NCI-H1417 (cell line): ENCODE measurements at regions not wholly inside any gene's neighbourhood (a gene's known extent, or its start where the extent isn't known, plus 50 kb on each side); places are given as distances from the start of the nearest gene placed in this dataset.
"Not testable (repeated sequence)": the region's sequence is repeated elsewhere in the genome, so short reads cannot be mapped to it uniquely, and the experiment has no call there.

ENCODE experiments used
- DNase-seq, 3 experiments: peaks; one replicate each; lab custom pipeline; 2025; lab: John Stamatoyannopoulos, UW

DNA sequence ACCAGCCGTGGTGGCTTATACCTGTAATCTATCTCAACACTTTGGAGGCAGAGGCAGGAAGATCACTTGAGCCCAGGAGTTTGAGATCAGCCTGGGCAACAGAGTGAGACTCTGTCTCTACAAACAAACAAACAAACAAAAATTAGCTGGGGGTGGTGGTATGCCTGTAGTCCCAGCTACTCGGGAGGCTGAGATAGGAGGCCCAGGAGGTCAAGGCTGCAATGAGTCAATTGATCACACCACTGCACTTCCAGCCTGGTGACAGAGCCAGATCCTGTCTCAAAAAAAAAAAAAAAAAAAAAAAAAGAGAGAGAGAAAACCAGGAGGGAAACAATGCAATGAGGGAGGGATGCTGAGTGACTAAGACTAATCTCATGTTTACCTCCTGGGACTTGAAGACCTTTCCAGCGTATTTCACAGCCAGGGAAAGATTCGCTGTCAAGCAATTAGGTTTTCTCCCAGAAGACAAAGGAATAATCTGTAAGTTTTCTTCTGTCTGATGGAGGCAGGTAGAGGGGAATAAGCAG, 51.1 kb upstream of the MIER3 start:
- DNase-seq = no peak

DNA sequence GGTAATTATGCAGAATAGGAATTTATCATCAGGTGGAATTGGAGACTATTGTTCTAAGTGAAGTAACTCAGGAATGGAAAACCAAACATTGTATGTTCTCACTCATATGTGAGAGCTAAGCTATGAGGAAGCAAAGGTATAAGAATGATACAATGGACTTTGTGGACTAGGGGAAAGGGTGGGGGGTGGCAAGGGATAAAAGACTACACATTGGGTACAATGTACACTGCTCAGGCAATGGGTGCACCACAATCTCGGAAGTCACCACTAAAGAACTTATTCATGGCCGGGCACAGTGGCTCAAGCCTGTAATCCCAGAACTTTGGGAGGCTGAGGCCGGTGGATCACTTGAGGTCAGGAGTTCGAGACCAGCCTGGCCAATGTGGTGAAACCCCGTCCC, 51.6 kb upstream of the MIER3 start:
- DNase-seq = not testable (repeated sequence)

DNA sequence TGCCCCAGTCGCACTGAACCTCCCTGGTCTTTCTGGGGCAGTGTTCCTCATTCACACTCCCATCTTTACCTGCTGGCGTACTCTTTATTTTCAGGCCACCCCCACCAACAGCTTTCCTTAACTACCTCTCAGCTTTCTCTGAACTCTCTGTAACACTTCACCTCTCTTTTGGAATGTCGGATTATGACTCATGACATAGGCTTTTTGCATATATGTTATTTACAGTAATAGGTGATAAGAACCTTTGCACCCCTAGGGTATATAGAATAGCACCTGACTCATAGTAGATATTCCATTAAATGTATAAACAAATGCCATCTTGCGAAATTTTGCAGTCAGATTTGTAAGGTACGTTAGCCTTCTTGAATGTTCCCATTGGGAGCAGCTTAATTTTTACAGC, 52.9 kb upstream of the MIER3 start:
- no peak for DNase-seq

DNA sequence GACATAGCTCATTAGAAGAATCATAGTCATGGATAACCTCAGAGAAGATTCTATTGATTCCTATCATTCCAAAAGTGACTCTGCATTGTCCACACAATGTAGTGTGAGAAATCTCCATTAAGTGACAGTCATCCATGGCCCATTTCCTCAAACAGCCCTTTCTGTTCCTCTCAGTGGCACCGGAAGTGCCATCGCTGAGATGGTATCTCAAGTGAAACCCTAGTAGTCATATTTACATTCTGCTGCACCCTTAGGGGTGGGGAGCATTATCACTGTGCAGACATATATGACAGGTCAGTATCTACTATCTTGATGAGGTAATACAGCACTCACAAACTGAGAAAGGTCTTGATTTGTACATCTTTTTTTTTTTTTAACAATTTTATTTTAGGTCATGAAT, 55.4 kb upstream of the MIER3 start:
- DNase-seq = no peak

DNA sequence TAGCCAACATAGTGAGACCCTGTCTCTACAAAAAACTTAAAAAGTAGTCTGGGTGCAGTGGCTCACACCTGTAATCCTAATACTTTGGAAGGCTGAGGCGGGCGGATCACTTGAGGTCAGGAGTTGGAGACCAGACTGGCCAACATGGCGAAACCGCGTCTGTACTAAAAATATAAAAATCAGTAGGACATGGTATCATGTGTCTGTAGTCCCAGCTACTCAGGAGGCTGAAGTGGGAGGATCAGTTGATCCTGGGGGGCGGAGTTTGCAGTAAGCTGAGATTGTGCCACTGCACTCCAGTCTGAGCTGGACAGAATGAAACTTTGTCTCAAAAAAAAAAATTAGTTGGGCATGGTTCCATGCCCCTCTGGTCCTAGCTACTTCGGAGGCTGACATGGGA, 57.9 kb upstream of the MIER3 start:
- DNase-seq = peak in 1 of 3 experiments; percentile 11

DNA sequence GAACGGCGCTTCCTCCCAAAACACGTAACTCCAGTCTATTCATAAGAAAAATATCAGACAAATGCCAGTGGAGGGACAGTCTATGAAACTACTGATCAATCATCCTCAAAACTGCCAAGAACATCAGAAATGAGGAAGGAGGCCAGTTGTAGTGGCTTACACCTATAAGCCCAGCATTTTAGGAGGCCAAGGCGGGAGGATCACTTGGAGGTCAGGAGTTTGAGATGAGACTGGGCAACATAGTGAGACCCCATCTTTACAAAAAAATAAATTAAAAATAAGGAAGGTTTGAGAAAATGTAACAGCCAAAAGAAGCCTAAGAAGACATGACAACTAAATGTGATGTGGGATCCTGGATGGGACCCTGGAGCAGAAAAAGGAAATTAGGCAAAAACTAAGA, 58.9 kb upstream of the MIER3 start:
- no peak for DNase-seq

DNA sequence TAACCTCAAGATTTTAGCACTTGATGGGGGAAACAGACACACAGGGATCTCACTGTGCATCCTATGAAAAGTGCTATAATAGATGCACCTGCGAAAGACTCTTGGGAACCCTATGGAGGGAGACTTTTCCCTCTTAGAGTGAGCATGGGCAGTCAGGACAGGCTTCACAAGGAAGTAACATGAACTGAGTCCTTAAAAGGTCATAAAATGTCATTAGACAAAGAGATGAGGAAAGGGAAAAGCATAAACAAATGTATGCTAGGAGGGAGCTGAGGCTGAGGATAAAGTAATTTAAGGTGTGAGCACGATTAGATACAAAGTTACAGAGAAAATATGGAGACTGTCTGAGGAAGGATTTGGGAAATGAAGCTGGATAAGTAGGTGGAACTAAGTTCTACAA, 60.6 kb upstream of the MIER3 start:
- no peak for DNase-seq

DNA sequence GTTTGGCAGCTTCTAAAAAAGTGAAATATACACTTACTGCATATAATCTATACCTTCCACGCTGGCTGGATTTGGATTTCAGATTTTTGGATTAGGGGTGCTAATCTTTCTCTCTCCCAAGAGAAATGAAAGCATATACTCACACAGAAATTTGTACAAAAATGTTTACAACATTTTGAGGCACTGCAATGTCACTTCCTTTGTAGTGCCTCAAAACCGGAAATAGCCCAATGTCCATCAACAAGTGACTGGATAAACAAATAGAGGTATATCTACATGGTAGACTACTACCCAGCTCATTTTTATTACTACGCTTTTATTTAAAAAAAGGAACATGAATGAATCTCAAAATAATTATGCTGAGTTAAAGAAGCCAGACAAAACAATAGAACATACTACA, 74.0 kb upstream of the MIER3 start:
- no peak for DNase-seq

DNA sequence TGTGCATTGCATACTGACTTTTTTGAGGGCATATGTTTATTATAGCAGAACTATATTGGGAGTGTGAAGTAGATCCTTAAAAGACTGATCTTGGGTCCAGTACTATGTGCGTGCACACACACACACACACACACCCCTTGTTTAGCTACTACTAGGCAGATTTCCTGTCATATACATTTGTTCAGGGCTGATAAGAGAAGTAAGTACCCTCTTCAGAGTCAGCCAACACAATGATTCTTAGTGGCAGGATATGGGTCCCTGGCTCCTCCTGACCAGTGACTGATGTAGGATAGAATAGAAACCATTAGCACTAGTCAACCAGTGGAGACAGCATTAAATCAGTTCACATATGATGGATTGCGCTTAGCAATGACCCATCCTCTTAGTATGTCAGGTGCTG, 76.2 kb upstream of the MIER3 start:
- peak in 1 of 3 experiments; percentile 20 for DNase-seq

DNA sequence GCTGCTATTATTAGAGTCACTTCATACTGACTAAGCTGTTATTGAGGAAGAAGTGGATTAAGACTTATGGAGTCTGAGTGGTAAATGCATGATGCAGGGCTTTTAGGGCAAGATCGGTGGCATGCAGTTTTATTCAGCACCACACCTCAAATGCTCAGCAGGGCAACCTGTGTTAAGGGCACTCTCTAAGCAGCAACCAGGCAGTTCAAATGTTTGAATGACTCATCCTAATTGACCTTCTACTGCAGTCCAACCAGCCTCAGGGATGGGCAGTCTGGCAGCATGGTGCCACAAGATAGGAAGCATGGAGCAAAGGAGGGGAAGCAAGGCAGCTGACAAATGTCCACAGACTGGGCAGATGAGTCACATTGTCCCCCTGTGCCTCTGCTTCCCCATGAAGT, 80.2 kb upstream of the MIER3 start:
- DNase-seq = peak; percentile 28 to 53 (median 52)

DNA sequence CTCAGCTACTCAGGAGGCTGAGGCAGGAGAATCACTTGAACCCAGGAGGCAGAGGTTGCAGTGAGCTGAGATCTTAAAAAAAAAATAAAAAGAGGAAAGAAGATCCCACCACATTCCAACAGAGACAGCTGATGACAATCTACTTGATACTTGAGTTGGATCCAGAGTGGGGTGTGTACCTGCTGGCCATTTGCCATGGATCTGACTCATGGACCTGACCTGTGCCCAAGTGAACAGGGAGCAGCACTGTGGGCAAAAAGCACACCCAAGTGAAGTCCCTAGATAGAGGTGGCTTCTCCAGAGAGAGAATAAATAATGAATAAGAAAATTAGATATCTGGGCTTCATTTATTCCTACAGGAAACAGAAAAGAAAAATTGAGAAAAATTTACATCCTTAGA, 81.2 kb upstream of the MIER3 start:
- DNase-seq = no peak

DNA sequence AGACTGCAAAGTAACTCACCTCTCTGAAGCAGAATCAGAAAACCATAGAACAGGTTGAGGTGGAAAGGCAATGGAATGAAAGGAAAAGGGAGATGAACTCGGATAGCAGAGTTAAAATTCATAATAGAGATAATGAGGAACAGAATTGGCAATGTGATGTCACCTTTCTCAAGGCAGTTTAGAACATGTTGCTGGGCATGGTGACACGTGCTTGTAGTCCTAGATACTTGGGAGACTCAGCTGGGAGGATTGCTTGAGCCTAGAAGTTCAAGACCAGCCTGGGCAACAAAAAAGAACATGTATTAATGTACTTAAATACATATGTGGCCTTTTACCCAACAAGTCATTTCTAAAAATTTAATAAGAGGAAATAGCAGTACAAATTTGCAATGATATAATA, 81.6 kb upstream of the MIER3 start:
- no peak for DNase-seq

DNA sequence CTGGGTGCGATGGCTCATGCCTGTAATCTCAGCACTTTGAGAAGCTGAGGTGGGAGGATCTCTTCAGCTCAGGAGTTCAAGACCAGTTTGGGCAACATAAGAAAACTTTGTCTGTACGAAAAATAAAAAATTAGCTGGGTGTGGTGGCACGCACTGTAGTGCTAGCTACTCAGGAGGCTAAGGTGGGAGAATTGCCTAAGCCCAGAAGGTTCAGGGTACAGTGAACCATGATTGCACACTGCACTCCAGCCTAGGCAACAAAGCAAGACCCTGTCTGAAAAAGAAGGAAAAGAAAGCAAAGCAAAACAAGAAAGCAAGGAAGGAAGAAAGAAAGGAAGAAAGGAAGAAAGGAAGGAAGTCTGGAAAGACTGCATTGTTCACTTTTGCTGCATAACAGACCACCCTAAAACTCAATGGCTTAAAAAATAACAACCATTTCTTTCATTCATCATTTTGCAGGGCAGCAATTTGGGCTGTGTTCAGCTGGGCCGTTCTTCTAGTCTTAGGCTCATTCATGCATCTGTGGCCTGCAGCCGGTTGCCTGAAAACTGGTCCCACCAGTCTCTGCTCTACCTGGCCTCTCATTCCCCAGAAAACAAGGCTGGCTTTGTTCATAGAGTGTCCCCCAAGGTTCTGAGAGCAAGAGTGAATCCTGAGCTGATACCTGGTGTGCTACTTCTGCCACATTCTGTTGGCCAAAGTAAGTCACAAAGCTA, 82.4 kb upstream of the MIER3 start:
- DNase-seq = no peak

DNA sequence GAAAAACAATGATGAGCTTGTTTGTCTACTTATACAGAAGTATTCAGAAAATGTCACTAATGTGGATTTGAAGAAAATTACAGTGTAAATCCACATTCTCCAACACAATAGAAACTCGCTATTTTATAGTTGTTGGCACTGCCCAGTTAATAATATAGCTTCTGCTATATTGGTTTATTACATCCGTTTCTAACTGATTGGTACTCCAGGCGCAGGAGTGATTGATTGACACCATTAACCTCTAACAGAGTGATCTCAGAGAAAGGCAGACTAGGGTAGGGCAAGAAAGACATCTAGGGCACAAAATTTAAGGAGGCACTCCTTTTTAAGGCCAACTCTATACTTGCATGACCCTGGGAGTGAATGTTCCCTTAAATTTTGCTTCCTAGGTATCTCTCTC, 84.0 kb upstream of the MIER3 start:
- DNase-seq = peak in 1 of 3 experiments; percentile 0

DNA sequence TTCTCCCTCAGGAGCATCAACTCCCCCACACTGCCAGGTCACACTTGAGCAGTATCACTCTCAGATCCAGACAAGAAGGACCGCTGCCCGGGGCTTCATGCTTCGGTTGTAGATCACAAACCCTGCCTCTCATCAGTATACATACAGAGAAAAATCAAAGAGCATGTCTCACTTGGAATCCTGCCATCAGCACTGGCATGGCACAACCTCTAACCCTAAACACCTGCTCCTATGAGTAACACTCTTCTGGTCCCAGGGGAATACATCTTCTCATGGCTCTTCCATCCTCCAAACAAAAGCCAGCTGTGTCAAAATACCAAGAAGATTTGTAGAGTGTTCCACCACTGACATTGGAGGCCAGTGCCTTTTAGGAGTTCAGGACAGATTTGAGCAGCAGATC, 84.8 kb upstream of the MIER3 start:
- DNase-seq = peak in 1 of 3 experiments; percentile 88

DNA sequence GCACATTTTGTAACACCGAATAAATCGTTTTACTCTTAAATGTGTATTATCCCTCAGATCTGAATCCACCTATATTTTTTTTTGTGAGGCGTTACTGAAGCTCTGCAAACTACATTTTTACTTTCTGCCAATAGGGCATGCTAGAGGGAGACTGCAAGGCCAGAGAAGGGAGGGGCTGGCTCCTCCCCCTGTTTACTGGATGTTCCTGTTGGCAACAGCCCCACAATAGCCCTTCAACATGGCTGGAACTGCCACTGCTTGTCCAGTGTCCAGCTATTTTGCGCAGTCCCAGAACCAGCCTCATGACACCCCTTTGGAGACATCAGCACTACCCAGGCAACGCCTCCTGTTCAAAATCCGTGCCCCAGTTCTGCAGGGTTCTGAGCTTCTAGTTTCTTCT, 85.4 kb upstream of the MIER3 start:
- no peak for DNase-seq

DNA sequence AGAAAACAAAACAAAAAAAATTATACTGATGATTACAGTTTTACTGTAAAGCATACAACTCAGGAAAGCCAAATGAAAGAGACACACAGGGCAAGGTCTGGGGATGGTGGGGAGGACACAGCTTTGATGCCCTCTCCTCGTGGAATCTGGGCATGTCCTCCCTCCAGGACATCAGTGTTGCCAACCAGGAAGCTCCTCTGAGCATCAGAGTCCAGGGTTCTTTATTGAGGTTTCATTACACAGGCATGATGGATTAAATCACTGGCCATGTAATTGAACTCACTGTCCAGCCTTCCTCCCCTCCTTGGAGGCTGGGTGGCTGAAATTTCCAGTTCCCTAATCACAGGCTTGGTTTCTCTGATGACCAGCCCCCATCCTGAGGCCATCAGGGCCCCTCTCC, 89.6 kb upstream of the MIER3 start:
- no peak for DNase-seq

DNA sequence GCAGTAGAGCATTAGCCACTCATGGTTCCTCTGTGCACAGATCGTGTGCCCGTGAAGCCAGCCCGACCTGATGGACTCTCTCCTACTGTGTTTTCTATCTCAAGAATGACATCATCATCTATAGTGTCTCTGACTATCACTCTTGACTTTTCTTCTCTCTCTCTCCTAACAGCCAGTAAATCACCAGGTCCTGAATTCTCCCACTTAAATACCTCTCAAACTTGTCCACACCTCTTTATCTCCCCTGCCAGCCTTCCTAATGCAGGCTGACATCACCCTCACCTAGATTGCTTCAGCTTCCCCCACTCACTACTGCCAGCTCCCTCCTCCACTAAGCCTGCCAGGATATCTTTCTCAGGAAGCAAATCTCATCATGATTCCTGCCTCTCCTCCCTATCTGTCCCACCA, 90.6 kb upstream of the MIER3 start:
- DNase-seq = peak in 1 of 3 experiments; percentile 6

DNA sequence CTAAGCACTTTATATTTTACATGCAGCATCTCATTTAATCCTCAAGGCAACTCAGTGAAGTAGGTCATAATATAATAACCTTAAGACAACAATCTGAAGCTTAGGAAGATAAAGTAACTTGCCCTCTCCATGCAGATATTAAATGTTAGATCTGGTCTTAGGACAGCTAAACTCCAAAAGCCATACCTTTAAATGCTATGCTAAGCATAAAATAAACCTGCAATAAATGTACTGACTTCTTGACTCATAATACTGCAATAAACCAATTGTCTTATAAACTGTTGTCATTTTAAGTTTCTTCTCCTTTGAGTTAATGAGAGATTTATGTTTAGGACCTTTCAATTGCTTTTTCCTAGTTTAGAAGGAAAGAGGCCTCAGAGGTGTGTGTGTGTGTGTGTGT, 102.2 kb upstream of the MIER3 start:
- DNase-seq = no peak

DNA sequence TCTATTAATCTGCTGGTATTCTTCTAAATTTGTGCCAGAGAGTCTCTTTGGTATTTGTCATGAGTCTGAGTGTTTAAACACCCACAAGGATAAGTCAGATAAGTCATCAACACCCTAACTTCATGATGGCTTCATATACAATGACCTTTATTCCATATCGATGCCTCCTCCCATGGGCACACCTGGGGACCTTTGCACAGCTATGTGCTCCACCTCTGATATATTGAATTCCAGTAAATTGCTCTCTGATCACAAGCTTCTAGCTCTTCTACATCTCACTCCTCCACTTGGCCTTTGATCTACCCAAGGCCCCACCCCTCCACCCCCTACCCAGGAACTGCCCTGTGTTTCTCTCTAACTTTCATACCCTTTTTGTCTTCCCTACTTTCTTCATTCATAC, 102.7 kb upstream of the MIER3 start:
- DNase-seq = no peak

DNA sequence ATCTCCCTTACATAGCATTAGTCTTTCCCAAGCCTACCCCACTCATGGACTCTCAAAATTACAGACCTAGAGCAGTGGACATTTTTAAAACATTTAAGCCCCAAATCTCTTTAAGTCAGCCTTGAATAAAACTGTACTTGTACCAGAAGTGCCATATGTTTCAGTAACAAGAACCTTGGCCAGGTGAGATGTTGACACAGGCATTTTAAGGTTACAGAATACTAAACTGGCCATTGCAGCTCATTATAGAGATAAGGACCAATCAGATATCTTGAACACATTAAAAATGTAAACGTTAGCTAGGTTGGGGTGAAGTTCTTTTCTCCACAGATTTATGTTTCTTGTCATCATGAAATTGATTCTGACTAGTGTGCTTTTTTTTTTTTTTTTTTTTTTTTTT, 103.8 kb upstream of the MIER3 start:
- no peak for DNase-seq

DNA sequence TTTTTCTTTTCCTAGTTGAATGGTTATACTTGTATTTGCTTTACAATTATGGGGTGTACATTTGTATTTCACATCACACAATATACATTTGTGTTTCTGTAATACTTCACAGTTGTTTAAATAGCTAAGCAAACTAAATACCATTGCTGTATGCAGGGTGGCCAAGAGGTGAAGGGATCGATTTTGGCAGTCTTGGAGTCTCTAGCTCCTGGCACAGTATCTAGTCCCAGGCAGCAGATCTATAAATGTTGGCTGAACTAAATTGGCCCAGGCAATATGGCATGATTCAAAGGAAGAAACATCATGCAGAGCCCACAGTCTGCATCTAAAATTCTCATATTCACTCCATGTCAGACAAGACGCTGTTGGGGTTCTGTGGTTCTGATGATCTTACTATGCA, 110.1 kb upstream of the GPBP1 start:
- no peak for DNase-seq

DNA sequence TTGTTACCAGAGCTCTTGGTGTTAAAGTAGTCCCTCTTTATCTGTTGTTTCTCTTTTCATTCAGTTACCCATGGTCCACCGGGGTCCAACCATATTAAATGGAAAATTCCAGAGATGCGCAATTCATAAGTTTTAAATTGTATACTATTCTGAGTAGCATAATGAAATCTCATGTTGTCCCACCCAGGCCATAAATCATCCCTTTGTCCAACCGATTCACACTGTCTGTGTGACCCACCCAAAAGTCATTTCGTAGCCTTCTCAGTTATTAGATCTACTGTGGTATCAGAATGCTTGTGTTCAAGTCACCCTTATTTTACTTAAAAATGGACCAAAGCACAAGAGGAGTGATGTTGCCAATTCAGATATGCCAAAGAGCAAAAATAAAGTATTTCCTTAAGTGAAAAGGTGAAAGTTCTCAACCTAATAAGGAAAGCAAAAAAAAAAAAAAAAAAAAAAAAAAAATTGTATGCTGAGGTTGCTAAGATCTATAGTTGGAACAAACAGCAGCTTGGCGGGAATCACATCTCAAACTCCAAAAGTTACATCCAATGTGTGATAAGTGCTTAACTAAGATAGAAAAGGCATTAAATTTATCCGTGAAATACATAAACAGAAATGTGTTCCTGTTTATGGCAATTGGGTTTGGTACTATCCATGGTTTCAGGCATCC, 106.8 kb upstream of the GPBP1 start:
- no peak for DNase-seq

DNA sequence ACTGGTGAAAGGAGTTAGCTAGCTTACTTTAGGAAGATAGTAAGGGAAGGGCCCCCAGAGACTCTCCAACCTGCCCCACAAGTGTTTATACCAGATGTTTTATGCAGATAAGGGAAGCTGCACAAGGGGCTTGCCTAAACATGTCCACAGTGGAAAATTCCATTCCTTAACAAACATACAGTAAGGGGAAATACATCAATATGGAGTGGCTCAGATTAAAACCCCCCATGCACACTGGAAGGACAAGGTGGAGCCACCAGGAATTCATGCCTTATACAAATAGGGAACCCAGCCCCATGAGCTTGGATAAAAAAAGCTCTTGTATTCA, 106.3 kb upstream of the GPBP1 start:
- peak in 1 of 3 experiments; percentile 66 for DNase-seq
